Amniotic stem cell (primary cell): ENCODE measurements at regions not wholly inside any gene's neighbourhood (a gene's known extent, or its start where the extent isn't known, plus 50 kb on each side); places are given as distances from the start of the nearest gene placed in this dataset.

Experiments used
- DNase-seq: peaks from one replicate; lab custom pipeline; 2025; lab: John Stamatoyannopoulos, UW

GRCh38 chr12:74816398-74817175 lies 279.0 kb downstream of the ATXN7L3B start:
- DNase-seq: no peak

- DNase-seq: no peak
Measured at GRCh38 chr12:74817499-74817898, 279.9 kb downstream of the ATXN7L3B start.

GRCh38 chr12:74818412-74818811 lies 280.8 kb downstream of the ATXN7L3B start:
- no peak for DNase-seq

- DNase-seq: no peak
Measured at GRCh38 chr12:74820324-74820723, 282.7 kb downstream of the ATXN7L3B start.

- no peak for DNase-seq
Measured at GRCh38 chr12:74836567-74836966, 298.9 kb downstream of the ATXN7L3B start.

- DNase-seq: no peak
Measured at GRCh38 chr12:74846116-74846515, 308.5 kb downstream of the ATXN7L3B start.

GRCh38 chr12:74847169-74847568 lies 309.5 kb downstream of the ATXN7L3B start:
- no peak for DNase-seq

GRCh38 chr12:74848006-74848405 lies 310.4 kb downstream of the ATXN7L3B start:
- DNase-seq: no peak

- DNase-seq: no peak
Measured at GRCh38 chr12:74849801-74850200, 312.2 kb downstream of the ATXN7L3B start.

- DNase-seq: no peak
Measured at GRCh38 chr12:74871817-74872216, 334.2 kb downstream of the ATXN7L3B start.

GRCh38 chr12:74885775-74886174 lies 323.9 kb downstream of the KCNC2 start:
- no peak for DNase-seq

GRCh38 chr12:74889073-74889472 lies 320.6 kb downstream of the KCNC2 start:
- no peak for DNase-seq

- no peak for DNase-seq
Measured at GRCh38 chr12:74889563-74890236, 319.9 kb downstream of the KCNC2 start.

- DNase-seq: peak; percentile 82
Measured at GRCh38 chr12:74890237-74890599, 319.4 kb downstream of the KCNC2 start.

- DNase-seq: no peak
Measured at GRCh38 chr12:74891083-74891668, 318.5 kb downstream of the KCNC2 start.

GRCh38 chr12:74892057-74892633 lies 317.5 kb downstream of the KCNC2 start:
- DNase-seq: no peak

GRCh38 chr12:74896186-74896585 lies 313.5 kb downstream of the KCNC2 start:
- no peak for DNase-seq

- no peak for DNase-seq
Measured at GRCh38 chr12:74897425-74898211, 312.0 kb downstream of the KCNC2 start.

GRCh38 chr12:74899031-74899829 lies 310.4 kb downstream of the KCNC2 start:
- no peak for DNase-seq

GRCh38 chr12:74900232-74900631 lies 309.4 kb downstream of the KCNC2 start:
- no peak for DNase-seq

GRCh38 chr12:74903522-74903921 lies 306.1 kb downstream of the KCNC2 start:
- DNase-seq: no peak
